NB4 (cell line): ENCODE measurements at regions not wholly inside any gene's neighbourhood (a gene's known extent, or its start where the extent isn't known, plus 50 kb on each side); places are given as distances from the start of the nearest gene placed in this dataset.

Experiments used
- DNase-seq: peaks from one replicate; pipeline ENCODE4 v3.0.0; 2010; ENCODE audit warnings: low read depth
- H3K4me3 ChIP-seq: one replicate; pipeline ENCODE4 v1.5.1; 2011; ENCODE audit warnings: mild to moderate bottlenecking, low read depth, low read length, moderate library complexity
- MYC ChIP-seq: IDR thresholded peaks from 2 replicates; pipeline ENCODE4 v1.6.1; 2011; ENCODE audit warnings: low read depth, low read length
- POLR2A ChIP-seq: IDR thresholded peaks from 2 replicates; pipeline ENCODE4 v1.6.1; 2011; ENCODE audit warnings: mild to moderate bottlenecking; ENCODE audit not compliant: insufficient read length; ENCODE audit errors: extremely low read depth
- TF ChIP-seq, protein P1 (sequence below): IDR thresholded peaks from one replicate; pipeline ENCODE4 v1.5.1; 2012; ENCODE audit warnings: low read depth, low read length
- TF ChIP-seq, protein P2 (sequence below): IDR thresholded peaks from 2 replicates; pipeline ENCODE4 v1.6.1; 2011; ENCODE audit warnings: low read depth, low read length

DNA sequence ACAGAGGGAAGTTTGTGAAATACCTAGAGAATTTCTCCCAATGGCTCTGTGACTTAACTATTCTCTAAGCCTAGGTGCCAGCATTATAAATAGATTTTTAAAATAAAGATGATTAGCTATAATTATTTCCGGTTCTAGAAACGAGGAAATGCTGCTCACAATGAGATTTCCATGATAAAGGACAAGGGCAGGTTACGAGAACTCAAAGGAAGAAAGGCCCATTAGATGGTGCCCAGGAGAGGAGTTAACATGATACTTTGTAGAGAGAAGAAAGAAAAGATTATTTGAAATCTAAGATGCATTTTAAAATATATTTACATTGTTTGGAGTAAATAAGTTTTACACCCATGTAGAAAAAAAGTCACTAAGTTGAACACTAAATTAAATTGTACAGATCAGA lies 538.3 kb upstream of the PTGER4 start:
- no peak overlapping the region for H3K4me3 ChIP-seq
- TF ChIP-seq, protein P1, sequence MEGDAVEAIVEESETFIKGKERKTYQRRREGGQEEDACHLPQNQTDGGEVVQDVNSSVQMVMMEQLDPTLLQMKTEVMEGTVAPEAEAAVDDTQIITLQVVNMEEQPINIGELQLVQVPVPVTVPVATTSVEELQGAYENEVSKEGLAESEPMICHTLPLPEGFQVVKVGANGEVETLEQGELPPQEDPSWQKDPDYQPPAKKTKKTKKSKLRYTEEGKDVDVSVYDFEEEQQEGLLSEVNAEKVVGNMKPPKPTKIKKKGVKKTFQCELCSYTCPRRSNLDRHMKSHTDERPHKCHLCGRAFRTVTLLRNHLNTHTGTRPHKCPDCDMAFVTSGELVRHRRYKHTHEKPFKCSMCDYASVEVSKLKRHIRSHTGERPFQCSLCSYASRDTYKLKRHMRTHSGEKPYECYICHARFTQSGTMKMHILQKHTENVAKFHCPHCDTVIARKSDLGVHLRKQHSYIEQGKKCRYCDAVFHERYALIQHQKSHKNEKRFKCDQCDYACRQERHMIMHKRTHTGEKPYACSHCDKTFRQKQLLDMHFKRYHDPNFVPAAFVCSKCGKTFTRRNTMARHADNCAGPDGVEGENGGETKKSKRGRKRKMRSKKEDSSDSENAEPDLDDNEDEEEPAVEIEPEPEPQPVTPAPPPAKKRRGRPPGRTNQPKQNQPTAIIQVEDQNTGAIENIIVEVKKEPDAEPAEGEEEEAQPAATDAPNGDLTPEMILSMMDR, result no peak
- TF ChIP-seq, protein P2, sequence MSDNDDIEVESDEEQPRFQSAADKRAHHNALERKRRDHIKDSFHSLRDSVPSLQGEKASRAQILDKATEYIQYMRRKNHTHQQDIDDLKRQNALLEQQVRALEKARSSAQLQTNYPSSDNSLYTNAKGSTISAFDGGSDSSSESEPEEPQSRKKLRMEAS, result no peak
- no peak for TF ChIP-seq MYC
- no peak for TF ChIP-seq POLR2A
- DNase-seq, result no peak

DNA sequence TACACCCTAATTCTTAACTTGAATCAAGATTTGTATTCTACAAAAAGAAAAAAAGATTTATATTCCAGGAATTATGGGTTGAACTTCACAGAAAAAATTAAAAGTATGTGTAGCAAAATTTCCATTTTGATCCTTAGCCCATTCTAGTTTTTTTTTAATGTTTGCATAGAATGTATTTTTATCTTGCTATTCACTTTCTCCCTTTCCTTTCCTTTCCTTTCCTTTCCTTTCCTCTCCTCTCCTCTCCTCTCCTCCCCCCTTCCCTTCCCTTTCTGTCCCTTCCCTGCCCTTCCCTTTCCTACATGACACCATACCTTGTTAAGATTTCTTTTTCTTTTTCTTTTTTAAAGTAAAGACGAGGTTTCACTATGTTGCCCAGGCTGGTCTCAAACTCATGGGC lies 542.5 kb upstream of the PTGER4 start:
- no peak overlapping the region for H3K4me3 ChIP-seq
- TF ChIP-seq POLR2A (no peak), MYC (no peak)
- TF ChIP-seq, protein P1, result no peak
- TF ChIP-seq, protein P2, result no peak
- DNase-seq, result no peak

DNA sequence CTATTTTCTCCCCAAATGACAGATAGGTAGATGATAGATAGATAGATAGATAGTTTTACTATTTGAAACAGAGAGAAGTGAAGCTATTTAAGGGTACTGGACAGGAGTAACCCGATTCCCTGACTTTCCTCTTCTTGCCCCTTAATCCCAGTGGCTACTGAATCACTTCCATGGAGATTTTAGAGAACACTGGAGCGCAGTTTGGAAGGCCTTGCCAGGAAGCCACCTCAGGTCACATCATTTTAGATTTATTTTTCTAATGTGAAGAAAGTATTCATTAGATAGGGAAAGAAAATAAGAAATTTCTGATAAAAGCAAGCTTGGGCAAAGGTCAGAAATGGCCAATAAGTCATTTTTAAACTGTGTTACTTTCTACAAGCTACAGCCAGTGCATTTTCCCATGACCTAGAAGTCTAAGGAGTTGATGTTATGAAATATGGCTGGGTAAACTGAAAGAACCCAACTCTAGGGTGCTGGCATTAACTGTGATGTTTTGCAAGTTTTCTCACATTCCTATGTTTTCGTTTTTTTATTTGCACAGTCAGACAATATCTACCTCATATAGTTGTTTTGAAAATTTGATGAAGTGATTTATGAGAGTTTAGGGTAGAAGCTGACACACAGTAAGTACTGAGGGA lies 544.7 kb upstream of the PTGER4 start:
- DNase-seq, result no peak
- H3K4me3 ChIP-seq, result no peak overlapping the region
- TF ChIP-seq POLR2A (no peak), MYC (no peak)
- TF ChIP-seq, protein P2, result no peak
- TF ChIP-seq, protein P1, result no peak

DNA sequence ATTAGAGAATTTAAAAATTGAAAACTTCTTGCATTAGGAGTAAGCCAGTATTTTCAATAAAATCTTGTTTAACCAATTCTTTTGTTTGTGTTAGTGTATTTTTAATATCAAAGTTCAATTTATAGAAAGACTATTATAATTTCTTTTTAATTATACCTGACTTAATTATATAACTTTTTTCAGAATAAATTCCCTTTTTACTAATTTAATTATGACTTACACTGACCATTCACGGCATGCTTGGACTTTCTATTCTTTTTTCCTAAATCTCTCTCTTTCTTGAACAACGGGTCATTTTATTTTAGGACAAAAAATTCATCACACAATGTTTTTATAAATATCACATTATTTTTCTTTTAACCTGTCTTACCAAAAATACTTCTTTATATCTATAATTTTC lies 555.3 kb upstream of the PTGER4 start:
- peak; percentile 36 for DNase-seq
- TF ChIP-seq, protein P2, result no peak
- TF ChIP-seq POLR2A, result no peak
- no peak for TF ChIP-seq MYC
- TF ChIP-seq, protein P1, result no peak
- H3K4me3 ChIP-seq, result no peak overlapping the region

DNA sequence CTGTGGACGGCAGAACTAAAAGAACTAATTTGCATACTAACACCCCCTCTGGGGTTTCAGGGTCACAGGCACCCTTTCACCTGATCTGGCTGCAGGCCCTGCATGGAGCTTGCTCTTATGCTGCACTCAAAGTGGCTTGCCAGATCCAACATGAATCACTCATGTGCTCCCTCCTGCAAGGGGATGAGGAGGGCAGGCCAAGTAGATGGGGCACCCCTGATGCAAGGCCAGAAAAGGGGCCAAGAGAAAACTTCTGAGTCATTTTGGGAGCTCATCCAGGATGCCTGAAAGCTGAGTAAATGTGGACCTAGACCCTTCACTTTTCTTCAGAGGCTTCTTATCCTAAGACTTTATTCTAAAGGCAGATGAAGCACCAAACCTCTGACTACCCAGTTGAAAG lies 558.5 kb upstream of the PTGER4 start:
- no peak for DNase-seq
- no peak overlapping the region for H3K4me3 ChIP-seq
- no peak for TF ChIP-seq POLR2A
- TF ChIP-seq, protein P1, result no peak
- TF ChIP-seq MYC, result no peak
- TF ChIP-seq, protein P2, result no peak
